ENCODE measurements at regions not wholly inside any gene's neighbourhood (a gene's known extent, or its start where the extent isn't known, plus 50 kb on each side); places are given as distances from the start of the nearest gene placed in this dataset.

DNA sequence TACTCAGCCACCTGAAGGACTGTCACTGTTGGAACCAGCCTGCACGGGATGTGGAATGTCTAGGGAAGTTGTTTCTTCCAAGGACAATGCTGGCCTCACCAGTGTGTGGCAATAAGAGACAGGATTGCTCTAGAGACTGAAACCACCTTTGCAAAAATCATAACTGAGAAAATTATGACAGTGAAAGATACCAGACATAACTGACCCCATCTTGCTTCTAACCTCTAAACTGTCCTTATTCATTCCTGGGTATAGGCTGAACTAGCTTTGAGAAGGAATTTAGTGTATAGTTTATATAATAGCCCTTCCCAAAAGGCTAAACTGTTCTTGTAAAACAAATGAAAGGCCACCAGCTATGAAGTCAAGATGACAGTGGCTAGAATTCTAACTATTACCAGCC, 83.6 kb downstream of the IER5 start:
- Histone ChIP-seq H3K27me3 (ENCODE audit: insufficient read depth, low read length, poor library complexity, severe bottlenecking) (no peaks in the 10 kb centered on the region), H3K9me2 (replicated peaks; ENCODE audit: low read depth, low read length) (no peaks in the 10 kb centered on the region), H3K9me3 (ENCODE audit: insufficient read depth, low read depth, low read length) (no peaks in the 10 kb centered on the region), H3K36me3 (ENCODE audit: insufficient read depth, low read length) (no peaks in the 10 kb centered on the region), H3K4me3 (ENCODE audit: low read length, poor library complexity, severe bottlenecking) (no peak overlapping the region), H3K9ac (ENCODE audit: low read depth, low read length, poor library complexity, severe bottlenecking) (no peak overlapping the region), H3K79me2 (ENCODE audit: insufficient read depth, low read length) (no peaks in the 10 kb centered on the region), H4K20me1 (ENCODE audit: insufficient read depth, low read length, poor library complexity, severe bottlenecking) (no peaks in the 10 kb centered on the region), H3F3A (ENCODE audit: low read depth) (no peaks in the 10 kb centered on the region), H3K4me1 (ENCODE audit: insufficient read depth, low read length, poor library complexity, severe bottlenecking) (no peaks in the 10 kb centered on the region), H2AFZ (ENCODE audit: low read length) (no peak overlapping the region), H3K4me2 (ENCODE audit: low read depth, low read length, poor library complexity, severe bottlenecking) (no peak overlapping the region)
- no peak for TF ChIP-seq EZH2phosphoT487 (IDR thresholded peaks at IDR 0.05; ENCODE audit: borderline replicate concordance)
- TF ChIP-seq, protein P1, sequence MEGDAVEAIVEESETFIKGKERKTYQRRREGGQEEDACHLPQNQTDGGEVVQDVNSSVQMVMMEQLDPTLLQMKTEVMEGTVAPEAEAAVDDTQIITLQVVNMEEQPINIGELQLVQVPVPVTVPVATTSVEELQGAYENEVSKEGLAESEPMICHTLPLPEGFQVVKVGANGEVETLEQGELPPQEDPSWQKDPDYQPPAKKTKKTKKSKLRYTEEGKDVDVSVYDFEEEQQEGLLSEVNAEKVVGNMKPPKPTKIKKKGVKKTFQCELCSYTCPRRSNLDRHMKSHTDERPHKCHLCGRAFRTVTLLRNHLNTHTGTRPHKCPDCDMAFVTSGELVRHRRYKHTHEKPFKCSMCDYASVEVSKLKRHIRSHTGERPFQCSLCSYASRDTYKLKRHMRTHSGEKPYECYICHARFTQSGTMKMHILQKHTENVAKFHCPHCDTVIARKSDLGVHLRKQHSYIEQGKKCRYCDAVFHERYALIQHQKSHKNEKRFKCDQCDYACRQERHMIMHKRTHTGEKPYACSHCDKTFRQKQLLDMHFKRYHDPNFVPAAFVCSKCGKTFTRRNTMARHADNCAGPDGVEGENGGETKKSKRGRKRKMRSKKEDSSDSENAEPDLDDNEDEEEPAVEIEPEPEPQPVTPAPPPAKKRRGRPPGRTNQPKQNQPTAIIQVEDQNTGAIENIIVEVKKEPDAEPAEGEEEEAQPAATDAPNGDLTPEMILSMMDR (conservative IDR thresholded peaks at IDR 0.05; ENCODE audit: low read length), result no peak

DNA sequence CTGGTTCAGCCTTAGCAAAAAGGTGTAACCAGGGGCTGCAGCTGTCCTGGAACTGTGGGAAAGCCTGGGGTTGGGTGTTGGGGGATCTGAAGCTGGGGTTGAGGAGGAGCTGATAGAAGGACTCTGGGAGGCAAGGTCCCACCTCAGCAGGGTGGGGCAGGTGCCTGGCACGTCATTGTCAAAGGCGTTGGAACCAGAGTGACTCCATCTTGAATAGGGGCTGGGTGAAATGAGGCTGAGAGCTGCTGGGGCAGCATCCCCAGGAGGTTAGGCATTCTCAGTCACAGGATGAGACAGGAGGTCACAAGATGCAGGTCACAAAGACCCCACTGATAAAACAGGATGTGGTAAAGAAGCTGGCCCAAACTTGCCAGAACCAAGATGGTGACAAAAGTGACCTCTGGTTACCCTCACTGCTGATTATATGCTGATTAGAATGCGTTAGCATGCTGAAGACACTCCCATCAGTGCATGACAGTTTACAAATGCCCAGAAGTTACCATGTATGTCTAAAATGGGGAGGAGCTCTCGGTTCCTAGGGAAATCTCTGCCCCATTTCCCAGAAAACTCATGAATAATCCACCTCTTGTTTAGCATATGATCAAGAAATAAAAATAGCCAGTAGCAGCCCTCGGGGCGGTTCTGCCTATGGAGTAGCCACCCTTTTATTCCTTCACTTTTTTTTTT, 85.4 kb downstream of the IER5 start:
- Histone ChIP-seq H3K79me2 (ENCODE audit: insufficient read depth, low read length) (no peaks in the 10 kb centered on the region), H2AFZ (ENCODE audit: low read length) (no peak overlapping the region), H4K20me1 (ENCODE audit: insufficient read depth, low read length, poor library complexity, severe bottlenecking) (no peaks in the 10 kb centered on the region), H3K4me3 (ENCODE audit: low read length, poor library complexity, severe bottlenecking) (no peak overlapping the region), H3K9ac (ENCODE audit: low read depth, low read length, poor library complexity, severe bottlenecking) (no peak overlapping the region), H3K27me3 (ENCODE audit: insufficient read depth, low read length, poor library complexity, severe bottlenecking) (no peaks in the 10 kb centered on the region), H3K9me2 (replicated peaks; ENCODE audit: low read depth, low read length) (no peaks in the 10 kb centered on the region), H3F3A (ENCODE audit: low read depth) (no peaks in the 10 kb centered on the region), H3K9me3 (ENCODE audit: insufficient read depth, low read depth, low read length) (no peaks in the 10 kb centered on the region), H3K36me3 (ENCODE audit: insufficient read depth, low read length) (no peaks in the 10 kb centered on the region), H3K4me2 (ENCODE audit: low read depth, low read length, poor library complexity, severe bottlenecking) (no peak overlapping the region), H3K4me1 (ENCODE audit: insufficient read depth, low read length, poor library complexity, severe bottlenecking) (no peaks in the 10 kb centered on the region)
- no peak for TF ChIP-seq EZH2phosphoT487 (IDR thresholded peaks at IDR 0.05; ENCODE audit: borderline replicate concordance)
- TF ChIP-seq, protein P1 (conservative IDR thresholded peaks at IDR 0.05; ENCODE audit: low read length), result no peak

DNA sequence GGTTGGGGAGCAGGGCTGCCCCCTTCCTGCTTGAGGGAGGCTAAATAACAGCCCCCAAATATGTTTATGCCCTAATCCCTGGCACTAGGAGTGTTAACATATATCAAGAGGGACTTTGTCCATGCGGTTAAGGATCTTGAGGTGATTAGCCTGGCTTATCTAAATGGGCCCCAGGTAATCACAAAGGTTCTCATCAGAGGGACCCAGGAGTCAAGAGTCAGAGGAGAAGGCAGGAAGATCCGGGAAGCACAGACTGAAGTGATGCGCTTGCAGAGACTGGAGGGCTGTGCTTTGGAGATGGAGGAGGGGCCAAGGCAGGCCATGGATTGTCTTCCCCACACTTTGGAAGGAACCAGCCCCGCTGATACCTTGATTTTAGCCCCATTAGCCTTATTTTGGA, 86.4 kb downstream of the IER5 start:
- no peaks in the 10 kb centered on the region for H3F3A ChIP-seq (ENCODE audit: low read depth)
- H2AFZ ChIP-seq (ENCODE audit: low read length), result no peak overlapping the region
- no peak overlapping the region for H3K9ac ChIP-seq (ENCODE audit: low read depth, low read length, poor library complexity, severe bottlenecking)
- no peak overlapping the region for H3K4me2 ChIP-seq (ENCODE audit: low read depth, low read length, poor library complexity, severe bottlenecking)
- H3K27me3 ChIP-seq (ENCODE audit: insufficient read depth, low read length, poor library complexity, severe bottlenecking), result no peaks in the 10 kb centered on the region
- H3K4me3 ChIP-seq (ENCODE audit: low read length, poor library complexity, severe bottlenecking), result no peak overlapping the region
- no peaks in the 10 kb centered on the region for H3K9me3 ChIP-seq (ENCODE audit: insufficient read depth, low read depth, low read length)
- TF ChIP-seq EZH2phosphoT487 (IDR thresholded peaks at IDR 0.05; ENCODE audit: borderline replicate concordance), result no peak
- TF ChIP-seq, protein P1 (conservative IDR thresholded peaks at IDR 0.05; ENCODE audit: low read length), result no peak
- H3K79me2 ChIP-seq (ENCODE audit: insufficient read depth, low read length), result no peaks in the 10 kb centered on the region
- H3K9me2 ChIP-seq (replicated peaks; ENCODE audit: low read depth, low read length), result no peaks in the 10 kb centered on the region
- no peaks in the 10 kb centered on the region for H4K20me1 ChIP-seq (ENCODE audit: insufficient read depth, low read length, poor library complexity, severe bottlenecking)
- no peaks in the 10 kb centered on the region for H3K4me1 ChIP-seq (ENCODE audit: insufficient read depth, low read length, poor library complexity, severe bottlenecking)
- H3K36me3 ChIP-seq (ENCODE audit: insufficient read depth, low read length), result no peaks in the 10 kb centered on the region

All from Loucy (cell line).